GM23338 (cell line): ENCODE measurements at regions not wholly inside any gene's neighbourhood (a gene's known extent, or its start where the extent isn't known, plus 50 kb on each side); places are given as distances from the start of the nearest gene placed in this dataset.

Experiments used
- ATAC-seq: fragments of 200-7000 bp; cut with Tn5 transposase; 3 replicates; pipeline ENCODE4 v1.9.1; 2020
- DNase-seq: peaks from one replicate; pipeline ENCODE4 v3.0.0-alpha.2; 2015; ENCODE audit warnings: low spot score
- H2AFZ ChIP-seq: fragments of 200-600 bp; sonication (generic); 2 replicates; pipeline ENCODE4 v1.8.0; 2016; ENCODE audit warnings: antibody characterized with exemption, mild to moderate bottlenecking, moderate library complexity
- H3F3A ChIP-seq: fragments of 200-600 bp; sonication (generic); replicated peaks from 2 replicates; pipeline ENCODE4 v1.8.0; 2017; ENCODE audit warnings: antibody characterized with exemption, mixed run types, low read depth
- H3K27ac ChIP-seq: fragments of 200-600 bp; sonication (generic); 2 replicates; pipeline ENCODE4 v1.6.1; 2016; ENCODE audit warnings: low read depth
- H3K27me3 ChIP-seq: fragments of 200-600 bp; sonication (generic); 2 replicates; pipeline ENCODE4 v1.8.0; 2016; ENCODE audit warnings: mild to moderate bottlenecking, mixed run types, moderate library complexity; ENCODE audit not compliant: insufficient read depth
- H3K36me3 ChIP-seq: fragments of 200-600 bp; sonication (generic); 2 replicates; pipeline ENCODE4 v1.8.0; 2016; ENCODE audit warnings: mild to moderate bottlenecking; ENCODE audit not compliant: insufficient read depth
- H3K4me1 ChIP-seq: fragments of 200-600 bp; sonication (generic); 2 replicates; pipeline ENCODE4 v1.8.0; 2016; ENCODE audit warnings: mild to moderate bottlenecking, moderate library complexity; ENCODE audit not compliant: insufficient read depth
- H3K4me2 ChIP-seq: fragments of 200-600 bp; sonication (generic); 2 replicates; pipeline ENCODE4 v1.7.1; 2017; ENCODE audit warnings: mixed run types
- H3K4me3 ChIP-seq: fragments of 200-600 bp; sonication (generic); 2 replicates; pipeline ENCODE4 v1.6.1; 2016; ENCODE audit warnings: mixed run types
- H3K79me2 ChIP-seq: fragments of 200-600 bp; sonication (generic); replicated peaks from 2 replicates; pipeline ENCODE4 v1.8.0; 2017; ENCODE audit warnings: mild to moderate bottlenecking; ENCODE audit not compliant: insufficient read depth
- H3K9me2 ChIP-seq: fragments of 200-600 bp; sonication (generic); 2 replicates; pipeline ENCODE4 v1.8.0; 2017; ENCODE audit not compliant: insufficient read depth
- H4K20me1 ChIP-seq: fragments of 200-600 bp; sonication (generic); replicated peaks from 2 replicates; pipeline ENCODE4 v1.8.0; 2017; ENCODE audit warnings: mild to moderate bottlenecking; ENCODE audit not compliant: insufficient read depth
- H3K27ac Mint-ChIP-seq: 2 replicates; pipeline ENCODE4 v1.8.0; 2020; ENCODE audit warnings: inconsistent platforms, mild to moderate bottlenecking, moderate library complexity, mixed read lengths
- H3K27me3 Mint-ChIP-seq: 3 replicates; pipeline ENCODE4 v1.8.0; 2022; ENCODE audit warnings: low read depth, mild to moderate bottlenecking, moderate library complexity, mixed read lengths, inconsistent platforms; ENCODE audit not compliant: insufficient read depth, poor library complexity
- H3K36me3 Mint-ChIP-seq: 3 replicates; pipeline ENCODE4 v1.8.0; 2021; ENCODE audit warnings: low read depth, mild to moderate bottlenecking, inconsistent platforms, moderate library complexity, mixed read lengths
- H3K4me1 Mint-ChIP-seq: 3 replicates; pipeline ENCODE4 v1.8.0; 2020; ENCODE audit warnings: mild to moderate bottlenecking, inconsistent platforms, mixed read lengths
- H3K4me3 Mint-ChIP-seq: 3 replicates; pipeline ENCODE4 v1.8.0; 2021; ENCODE audit warnings: moderate library complexity, mild to moderate bottlenecking, inconsistent platforms, mixed read lengths
- H3K9me3 Mint-ChIP-seq: 3 replicates; pipeline ENCODE4 v1.8.0; 2020; ENCODE audit warnings: moderate library complexity, mild to moderate bottlenecking, inconsistent platforms, mixed read lengths
- CREB1 ChIP-seq: fragments of 250-450 bp; sonication (Bioruptor Pico); IDR thresholded peaks from 2 replicates; pipeline ENCODE4 v1.5.0; 2020; ENCODE audit warnings: low read depth, mild to moderate bottlenecking, moderate library complexity
- CTCF ChIP-seq, 2 experiments: fragments of 200-600 bp in 1 of 2; sonication (generic) in 1 of 2; conservative IDR thresholded peaks; 2 replicates each; pipeline versions ENCODE4 v1.5.1 to v1.6.1; 2016 to 2017; ENCODE audit warnings: antibody characterized with exemption in 2 of 2, low read depth in 2 of 2, mild to moderate bottlenecking in 2 of 2, moderate library complexity in 1 of 2
- ETS1 ChIP-seq: IDR thresholded peaks from 2 replicates; pipeline ENCODE4 v1.6.1; 2016; ENCODE audit warnings: antibody characterized with exemption
- EZH2 ChIP-seq: fragments of 200-600 bp; sonication (generic); IDR thresholded peaks from one replicate; pipeline ENCODE4 v1.8.0; 2017; ENCODE audit warnings: antibody characterized with exemption, mild to moderate bottlenecking, low read depth; ENCODE audit not compliant: unreplicated experiment
- POLR2AphosphoS5 ChIP-seq: IDR thresholded peaks from 2 replicates; pipeline ENCODE4 v1.6.1; 2016; ENCODE audit warnings: antibody characterized with exemption, low read depth
- REST ChIP-seq: IDR thresholded peaks from one replicate; pipeline ENCODE4 v1.6.1; 2018; ENCODE audit warnings: antibody characterized with exemption; ENCODE audit not compliant: unreplicated experiment
- STAT1 ChIP-seq: IDR thresholded peaks from one replicate; pipeline ENCODE4 v1.6.1; 2016; ENCODE audit warnings: antibody characterized with exemption; ENCODE audit not compliant: unreplicated experiment
- ZNF331 ChIP-seq: fragments of 250-450 bp; sonication (Bioruptor Pico); IDR thresholded peaks from 2 replicates; pipeline ENCODE4 v1.5.0; 2020; ENCODE audit warnings: low read depth, mild to moderate bottlenecking, moderate library complexity

GRCh38 chr11:37394236-37394870, 796.3 kb upstream of the RAG2 start:
- peaks cover 34% of the 10 kb centered on the region; the same call in 2 of the 3 replicates for H3K36me3 Mint-ChIP-seq
- Histone ChIP-seq H3F3A (no peaks in the 10 kb centered on the region), H3K36me3 (peaks cover 11% of the 10 kb centered on the region; the same call in 1 of the 2 replicates), H3K79me2 (no peaks in the 10 kb centered on the region), H3K27me3 (no peaks in the 10 kb centered on the region), H3K4me2 (no peak overlapping the region), H3K27ac (no peak overlapping the region), H4K20me1 (no peaks in the 10 kb centered on the region), H3K4me3 (no peak overlapping the region), H2AFZ (no peak overlapping the region), H3K4me1 (no peaks in the 10 kb centered on the region), H3K9me2 (no peaks in the 10 kb centered on the region)
- H3K4me3 Mint-ChIP-seq, result no peak overlapping the region
- DNase-seq, result no peak
- no peaks in the 10 kb centered on the region for H3K4me1 Mint-ChIP-seq
- TF ChIP-seq CREB1 (CRISPR knock-in tag), result no peak
- no peak for TF ChIP-seq ZNF331
- TF ChIP-seq POLR2AphosphoS5, result no peak
- no peak for TF ChIP-seq ETS1
- H3K27ac Mint-ChIP-seq, result no peak overlapping the region
- H3K27me3 Mint-ChIP-seq, result no peaks in the 10 kb centered on the region
- H3K9me3 Mint-ChIP-seq, result peaks cover 92% of the 10 kb centered on the region
- no peak for ATAC-seq

- Mint-ChIP-seq H3K9me3 (peaks cover 85% of the 10 kb centered on the region), H3K4me1 (no peaks in the 10 kb centered on the region), H3K27ac (no peak overlapping the region), H3K27me3 (no peaks in the 10 kb centered on the region), H3K36me3 (peaks cover 30% of the 10 kb centered on the region; the same call in 2 of the 3 replicates), H3K4me3 (no peak overlapping the region)
- Histone ChIP-seq H3K9me2 (no peaks in the 10 kb centered on the region), H3F3A (no peaks in the 10 kb centered on the region), H4K20me1 (no peaks in the 10 kb centered on the region), H3K4me1 (no peaks in the 10 kb centered on the region), H3K36me3 (peaks cover 13% of the 10 kb centered on the region; the same call in 1 of the 2 replicates), H3K27me3 (no peaks in the 10 kb centered on the region), H3K4me3 (no peak overlapping the region), H2AFZ (no peak overlapping the region), H3K79me2 (no peaks in the 10 kb centered on the region), H3K4me2 (no peak overlapping the region), H3K27ac (no peak overlapping the region)
- no peak for ATAC-seq
- DNase-seq, result no peak
- no peak for TF ChIP-seq STAT1
- TF ChIP-seq CREB1 (CRISPR knock-in tag), result no peak
- TF ChIP-seq ETS1, result no peak
- TF ChIP-seq CTCF (conservative IDR thresholded peaks at IDR 0.05; ENCODE audit: low read depth in 2 of 2), result no peak
- no peak for TF ChIP-seq REST
- no peak for TF ChIP-seq POLR2AphosphoS5
- no peak for TF ChIP-seq ZNF331
- TF ChIP-seq EZH2, result no peak
Measured at GRCh38 chr11:37391615-37392014, 793.6 kb upstream of the RAG2 start.
